GM12892 (cell line): ENCODE measurements at regions not wholly inside any gene's neighbourhood (a gene's known extent, or its start where the extent isn't known, plus 50 kb on each side); places are given as distances from the start of the nearest gene placed in this dataset.

Source experiments
- POLR2AphosphoS5 ChIP-seq: IDR thresholded peaks from 2 replicates; pipeline ENCODE4 v1.6.1; 2011; ENCODE audit warnings: low read depth, low read length, control low read depth
- TAF1 ChIP-seq: IDR thresholded peaks from 2 replicates; pipeline ENCODE4 v1.6.1; 2011; ENCODE audit warnings: low read depth, mild to moderate bottlenecking, control low read depth, low read length, borderline replicate concordance

DNA sequence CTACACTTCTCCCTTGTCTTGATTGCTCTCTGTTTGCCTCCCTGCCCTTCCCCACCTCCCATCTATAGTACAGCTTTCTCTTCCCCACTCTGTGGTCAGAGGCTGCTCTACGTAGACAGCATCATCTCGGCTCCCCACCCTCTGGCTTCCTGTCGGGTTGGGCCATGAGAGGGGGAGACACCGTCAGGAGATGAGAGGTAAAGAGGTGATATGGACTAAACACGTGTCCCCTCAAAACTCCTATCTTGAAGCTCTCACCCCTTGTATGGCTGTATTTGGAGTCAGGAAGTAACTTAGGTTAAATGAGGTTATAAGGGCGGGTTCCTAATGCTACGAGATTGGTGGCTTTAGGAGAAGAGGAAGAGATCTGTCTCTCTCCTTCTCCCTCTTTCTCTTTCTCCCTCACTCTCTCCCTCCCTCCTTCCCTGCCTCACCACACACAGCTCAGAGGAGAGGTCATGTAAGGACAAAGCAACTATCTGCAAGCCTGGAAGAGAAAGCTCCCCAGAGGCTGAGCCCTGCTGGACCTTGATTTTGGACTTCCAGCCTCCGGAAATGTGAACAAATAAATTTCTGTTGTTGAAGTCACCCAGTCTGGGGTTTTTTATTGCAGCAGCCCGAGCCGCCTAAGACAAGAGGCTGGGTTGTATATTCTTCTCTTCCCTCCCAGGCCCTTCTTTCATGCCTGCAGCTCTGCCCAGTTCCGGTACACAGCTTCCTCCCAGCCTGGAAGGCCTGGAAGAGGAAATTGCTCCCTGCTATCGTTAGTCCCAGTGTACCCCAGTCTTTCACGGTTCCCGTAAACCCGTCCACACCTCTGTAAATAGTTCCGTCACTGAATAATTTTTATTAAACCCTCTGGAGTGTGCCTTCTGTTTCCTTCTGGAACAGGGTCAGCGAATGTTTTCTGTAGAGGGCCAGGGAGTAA lies 138.0 kb downstream of the AKAIN1 start:
- no peak for TF ChIP-seq TAF1
- TF ChIP-seq POLR2AphosphoS5: no peak
